ENCODE measurements at regions not wholly inside any gene's neighbourhood (a gene's known extent, or its start where the extent isn't known, plus 50 kb on each side); places are given as distances from the start of the nearest gene placed in this dataset.
"Not testable (repeated sequence)": the region's sequence is repeated elsewhere in the genome, so short reads cannot be mapped to it uniquely, and the experiment has no call there.

- no peak for DNase-seq
Observed at GRCh38 chr2:144111437-144111836, 408.5 kb downstream of the ZEB2 start.

GRCh38 chr2:144106104-144106503 lies 413.8 kb downstream of the ZEB2 start:
- DNase-seq = not testable (repeated sequence)

- no peak for DNase-seq
Observed at GRCh38 chr2:144102386-144102785, 417.5 kb downstream of the ZEB2 start.

GRCh38 chr2:144099780-144100377 lies 420.0 kb downstream of the ZEB2 start:
- DNase-seq = peak; percentile 26

GRCh38 chr2:144099340-144099739 lies 420.6 kb downstream of the ZEB2 start:
- no peak for DNase-seq

- no peak for DNase-seq
Observed at GRCh38 chr2:144097440-144098225, 422.3 kb downstream of the ZEB2 start.

- no peak for DNase-seq
Observed at GRCh38 chr2:144096531-144096930, 423.4 kb downstream of the ZEB2 start.

- DNase-seq = no peak
Observed at GRCh38 chr2:144094408-144095151, 425.3 kb downstream of the ZEB2 start.

GRCh38 chr2:144091622-144092021 lies 428.3 kb downstream of the ZEB2 start:
- DNase-seq = no peak

GRCh38 chr2:144088863-144089262 lies 431.1 kb downstream of the ZEB2 start:
- DNase-seq = no peak

- no peak for DNase-seq
Observed at GRCh38 chr2:144086965-144087364, 433.0 kb downstream of the ZEB2 start.

- DNase-seq = no peak
Observed at GRCh38 chr2:144085016-144085415, 434.9 kb downstream of the ZEB2 start.

GRCh38 chr2:144084114-144084661 lies 435.7 kb downstream of the ZEB2 start:
- DNase-seq = no peak

- DNase-seq = no peak
Observed at GRCh38 chr2:144083211-144083610, 436.7 kb downstream of the ZEB2 start.

GRCh38 chr2:144082777-144083176 lies 437.1 kb downstream of the ZEB2 start:
- no peak for DNase-seq

GRCh38 chr2:144082327-144082726 lies 437.6 kb downstream of the ZEB2 start:
- DNase-seq = no peak

GRCh38 chr2:144081272-144081671 lies 438.6 kb downstream of the ZEB2 start:
- DNase-seq = no peak

- DNase-seq = no peak
Observed at GRCh38 chr2:144079803-144080202, 440.1 kb downstream of the ZEB2 start.

- no peak for DNase-seq
Observed at GRCh38 chr2:144078802-144079724, 440.9 kb downstream of the ZEB2 start.

GRCh38 chr2:144078106-144078505 lies 441.8 kb downstream of the ZEB2 start:
- no peak for DNase-seq

- no peak for DNase-seq
Observed at GRCh38 chr2:144074450-144074849, 445.5 kb downstream of the ZEB2 start.

GRCh38 chr2:144071461-144071860 lies 448.5 kb downstream of the ZEB2 start:
- DNase-seq = no peak

Measured in 8988T (cell line).